ENCODE measurements at regions not wholly inside any gene's neighbourhood (a gene's known extent, or its start where the extent isn't known, plus 50 kb on each side); places are given as distances from the start of the nearest gene placed in this dataset.
"Not testable (repeated sequence)": the region's sequence is repeated elsewhere in the genome, so short reads cannot be mapped to it uniquely, and the experiment has no call there.

DNA sequence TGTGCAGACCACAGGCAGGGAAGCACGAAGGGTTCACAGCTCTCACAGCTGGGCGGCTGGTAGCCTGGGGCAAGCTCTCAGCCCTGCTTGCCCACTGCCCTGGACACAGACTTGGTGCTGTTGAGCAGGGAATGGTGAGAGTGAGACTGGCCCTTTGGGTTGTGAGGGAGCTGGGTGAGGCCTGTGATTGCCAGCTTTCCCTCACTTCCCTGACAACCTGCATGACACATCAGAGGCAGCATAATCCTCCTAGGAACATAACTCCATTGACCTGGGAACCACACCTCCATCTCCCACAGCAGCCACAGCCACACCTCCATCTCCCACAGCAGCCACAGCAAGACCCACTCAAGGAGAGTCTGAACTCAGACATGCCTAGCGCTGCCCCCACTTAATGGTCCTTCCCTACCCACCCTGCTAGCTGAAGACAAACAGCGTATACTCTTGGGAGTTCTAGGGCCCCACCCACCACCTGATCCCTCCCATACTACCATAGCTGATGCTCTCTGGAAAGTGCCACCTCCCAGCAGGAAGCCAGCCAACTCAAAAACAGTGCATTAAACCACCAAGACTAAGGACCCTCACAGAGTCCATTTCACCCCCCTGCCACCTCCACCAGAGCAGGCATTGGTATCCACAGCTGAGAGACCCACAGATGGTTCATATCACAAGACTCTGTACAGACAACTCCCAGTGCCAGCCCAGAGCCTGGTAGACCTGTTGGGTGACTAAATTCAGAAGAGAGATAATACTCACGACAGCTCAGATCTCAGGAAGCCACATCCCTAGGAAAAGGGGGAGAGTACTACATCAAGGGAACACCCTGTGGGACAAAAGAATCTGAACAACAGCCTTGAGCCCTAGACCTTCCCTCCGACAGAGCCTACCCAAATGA lies 60.2 kb upstream of the PRSS3 start:
- not testable (repeated sequence) for DNase-seq (ENCODE audit: low read depth in 2 of 2, low spot score in 1 of 2)

GRCh38 chr9:33737811-33738606 lies 57.4 kb upstream of the PRSS3 start:
- no peak for DNase-seq (ENCODE audit: low read depth in 2 of 2, low spot score in 1 of 2)

- no peak for DNase-seq (ENCODE audit: low read depth in 2 of 2, low spot score in 1 of 2)
These were observed 56.0 kb upstream of the PRSS3 start for GRCh38 chr9:33739398-33739797.

DNA sequence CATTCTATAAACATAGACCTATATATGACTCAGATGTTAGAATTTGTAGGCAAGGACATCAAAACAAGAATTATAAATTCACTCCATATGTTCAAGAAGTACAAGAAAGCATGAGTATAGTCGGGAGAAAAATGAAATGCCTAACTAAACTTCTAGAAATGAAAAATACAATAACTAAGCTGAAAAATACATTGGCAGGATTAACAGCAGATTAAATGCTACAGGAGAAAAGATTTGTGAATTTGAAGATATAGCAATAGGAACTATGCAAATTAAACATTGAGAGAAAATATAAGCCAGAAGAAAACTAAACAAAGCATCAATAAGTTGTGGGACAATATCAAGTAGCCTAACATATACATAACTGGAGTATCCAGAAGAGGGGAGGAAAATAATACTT lies 55.3 kb upstream of the PRSS3 start:
- DNase-seq (ENCODE audit: low read depth in 2 of 2, low spot score in 1 of 2), result no peak

- not testable (repeated sequence) for DNase-seq (ENCODE audit: low read depth in 2 of 2, low spot score in 1 of 2)
These were observed 54.4 kb upstream of the PRSS3 start for GRCh38 chr9:33740958-33741357.

GRCh38 chr9:33742051-33742450 lies 53.3 kb upstream of the PRSS3 start:
- DNase-seq (ENCODE audit: low read depth in 2 of 2, low spot score in 1 of 2), result no peak

DNA sequence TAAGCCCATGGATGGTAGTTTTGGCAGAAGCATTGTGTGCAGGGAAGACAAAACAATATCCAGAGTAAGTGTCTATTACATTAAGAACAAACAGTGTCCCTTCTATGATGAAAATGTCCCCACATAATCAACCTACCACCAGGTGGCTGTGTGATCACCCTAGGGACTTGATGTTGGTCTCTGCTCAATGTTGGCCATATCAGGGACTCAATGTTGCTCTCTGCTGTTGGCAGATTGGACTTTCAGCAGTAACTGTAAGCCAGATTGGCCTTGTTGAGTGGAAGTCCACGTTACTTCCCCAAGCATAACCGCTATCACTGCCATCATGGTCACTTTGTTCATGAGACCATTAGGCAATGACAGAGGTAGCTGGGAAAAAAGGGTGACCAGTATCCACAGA lies 52.8 kb upstream of the PRSS3 start:
- no peak for DNase-seq (ENCODE audit: low read depth in 2 of 2, low spot score in 1 of 2)
